ENCODE measurements at regions not wholly inside any gene's neighbourhood (a gene's known extent, or its start where the extent isn't known, plus 50 kb on each side); places are given as distances from the start of the nearest gene placed in this dataset.
"Not testable (repeated sequence)": the region's sequence is repeated elsewhere in the genome, so short reads cannot be mapped to it uniquely, and the experiment has no call there.

DNA sequence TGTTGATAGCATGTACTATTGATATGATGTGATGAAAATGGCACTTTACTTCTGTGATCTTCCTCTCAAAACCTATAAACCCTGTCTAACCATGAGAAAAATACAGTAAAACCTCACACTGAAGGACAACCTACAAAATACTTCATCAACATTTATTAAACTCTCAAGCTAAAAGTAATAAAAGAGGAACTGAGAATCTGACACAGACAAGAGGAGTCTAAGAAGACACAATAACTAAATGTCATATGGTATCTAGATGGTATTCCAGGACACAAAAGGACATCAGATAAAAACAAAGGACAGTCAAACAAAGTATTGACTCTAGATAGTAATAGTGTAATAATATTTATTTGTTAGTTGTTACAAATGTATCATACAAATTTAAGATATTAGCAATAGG lies 655.3 kb downstream of the SH3BGRL start:
- H3K27me3 Mint-ChIP-seq (ENCODE audit: low read depth): no peaks in the 10 kb centered on the region
- no peak overlapping the region for H3K27ac Mint-ChIP-seq
- peaks cover 3% of the 10 kb centered on the region for H3K9me3 Mint-ChIP-seq
- H3K4me3 Mint-ChIP-seq: no peak overlapping the region
- intact Hi-C loops (cut with micrococcal nuclease): no loop called here
- H3K36me3 Mint-ChIP-seq (ENCODE audit: low read depth): no peaks in the 10 kb centered on the region
- no peaks in the 10 kb centered on the region for H3K4me1 Mint-ChIP-seq (ENCODE audit: low read depth)
- DNase-seq: no peak
- CTCF ChIA-PET: no interaction called here

DNA sequence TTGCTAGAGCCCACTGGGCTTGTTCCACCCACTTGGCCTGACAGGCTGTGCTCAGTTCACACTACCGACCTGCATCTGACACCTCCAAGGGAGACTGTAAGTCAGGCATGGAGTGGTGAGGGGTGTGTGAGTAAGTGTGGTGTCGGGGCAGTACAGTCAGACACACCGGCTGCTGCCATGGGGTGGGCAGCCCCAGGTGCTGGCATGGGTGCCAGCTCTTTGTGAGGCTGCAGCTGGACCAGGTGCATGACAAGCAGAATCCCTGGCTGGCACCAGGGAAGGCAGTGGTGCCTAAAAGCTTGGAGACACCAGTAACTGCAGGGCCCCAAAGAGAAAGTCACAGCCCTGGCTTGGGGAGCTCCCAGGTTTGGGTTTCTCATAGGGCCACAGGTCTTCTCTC lies 665.0 kb downstream of the SH3BGRL start:
- peaks cover 12% of the 10 kb centered on the region for H3K9me3 Mint-ChIP-seq
- H3K27ac Mint-ChIP-seq: no peak overlapping the region
- intact Hi-C loops (cut with micrococcal nuclease): no loop called here
- CTCF ChIA-PET: no interaction called here
- H3K36me3 Mint-ChIP-seq (ENCODE audit: low read depth): no peaks in the 10 kb centered on the region
- no peaks in the 10 kb centered on the region for H3K4me1 Mint-ChIP-seq (ENCODE audit: low read depth)
- no peak overlapping the region for H3K4me3 Mint-ChIP-seq
- H3K27me3 Mint-ChIP-seq (ENCODE audit: low read depth): no peaks in the 10 kb centered on the region
- DNase-seq: no peak

DNA sequence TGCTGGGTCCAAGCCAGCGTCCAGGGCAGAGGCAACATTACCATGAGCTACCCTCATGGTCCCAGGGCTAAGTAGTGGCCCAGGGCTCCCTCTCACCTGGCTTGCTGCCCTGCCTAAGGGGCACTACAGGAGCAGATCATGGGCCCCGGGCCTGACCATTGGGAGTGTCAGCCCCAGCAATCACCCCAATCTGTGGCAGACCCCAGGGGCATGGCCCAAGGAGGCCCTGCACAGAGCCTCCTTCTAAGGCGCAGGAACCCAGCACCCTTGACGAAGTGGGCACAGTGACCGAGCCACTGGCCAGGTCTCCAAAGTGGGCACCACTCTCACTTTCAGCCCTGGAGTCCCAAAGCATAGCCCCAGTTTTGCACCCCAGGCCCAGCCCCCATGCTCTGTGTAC lies 667.1 kb downstream of the SH3BGRL start:
- CTCF ChIA-PET: no interaction called here
- H3K9me3 Mint-ChIP-seq: peaks cover 13% of the 10 kb centered on the region
- H3K36me3 Mint-ChIP-seq (ENCODE audit: low read depth): no peaks in the 10 kb centered on the region
- H3K27ac Mint-ChIP-seq: no peak overlapping the region
- no peak overlapping the region for H3K4me3 Mint-ChIP-seq
- no peak for DNase-seq
- no peaks in the 10 kb centered on the region for H3K4me1 Mint-ChIP-seq (ENCODE audit: low read depth)
- no peaks in the 10 kb centered on the region for H3K27me3 Mint-ChIP-seq (ENCODE audit: low read depth)
- intact Hi-C loops (cut with micrococcal nuclease): no loop called here

DNA sequence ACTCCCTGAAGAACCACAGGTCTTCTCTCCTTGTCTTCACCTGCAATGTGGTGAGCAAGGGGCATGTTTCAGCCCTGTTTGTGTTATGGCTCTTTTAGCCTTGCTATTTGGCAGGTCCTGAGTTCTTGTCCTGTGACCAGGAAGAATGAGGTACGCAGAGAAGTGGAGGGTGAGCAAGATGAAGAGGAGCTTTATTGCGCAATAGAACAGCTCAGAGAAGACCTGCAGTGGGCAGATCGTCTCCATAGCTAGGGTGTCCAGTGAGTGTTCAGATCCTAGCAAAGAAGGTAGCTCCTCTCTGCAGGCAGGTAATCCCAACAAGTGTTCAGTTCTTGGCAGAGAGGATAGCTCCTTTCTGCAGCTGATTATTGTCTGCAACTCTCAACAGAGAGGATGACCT lies 672.9 kb downstream of the SH3BGRL start:
- no peak for DNase-seq
- no peaks in the 10 kb centered on the region for H3K27me3 Mint-ChIP-seq (ENCODE audit: low read depth)
- CTCF ChIA-PET: no interaction called here
- intact Hi-C loops (cut with micrococcal nuclease): no loop called here
- no peaks in the 10 kb centered on the region for H3K4me1 Mint-ChIP-seq (ENCODE audit: low read depth)
- no peak overlapping the region for H3K27ac Mint-ChIP-seq
- H3K36me3 Mint-ChIP-seq (ENCODE audit: low read depth): no peaks in the 10 kb centered on the region
- no peak overlapping the region for H3K4me3 Mint-ChIP-seq
- peaks cover 6% of the 10 kb centered on the region for H3K9me3 Mint-ChIP-seq

DNA sequence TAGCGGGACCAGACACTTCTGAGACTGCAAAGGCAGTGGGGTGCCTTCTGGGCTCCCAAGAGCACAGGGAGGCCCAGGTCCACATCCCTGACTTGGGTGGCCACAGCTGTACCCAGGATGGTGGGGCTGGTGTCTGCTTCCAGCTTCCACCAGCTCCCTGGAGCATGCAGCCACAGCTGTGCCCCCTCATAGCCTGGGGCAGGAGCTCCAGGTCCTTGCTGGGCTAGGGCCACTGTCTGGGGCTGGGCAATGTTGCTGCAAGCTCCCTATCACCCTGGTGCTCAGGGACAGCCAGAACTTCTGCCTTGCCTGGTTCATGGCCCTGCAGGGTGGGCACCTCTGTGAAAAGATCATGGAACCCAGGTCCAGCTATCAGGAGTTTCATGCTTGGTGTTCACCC lies 673.9 kb downstream of the SH3BGRL start:
- CTCF ChIA-PET: no interaction called here
- DNase-seq: no peak
- no peaks in the 10 kb centered on the region for H3K36me3 Mint-ChIP-seq (ENCODE audit: low read depth)
- no peaks in the 10 kb centered on the region for H3K27me3 Mint-ChIP-seq (ENCODE audit: low read depth)
- no peak overlapping the region for H3K4me3 Mint-ChIP-seq
- peaks cover 1% of the 10 kb centered on the region for H3K9me3 Mint-ChIP-seq
- intact Hi-C loops (cut with micrococcal nuclease): no loop called here
- no peak overlapping the region for H3K27ac Mint-ChIP-seq
- no peaks in the 10 kb centered on the region for H3K4me1 Mint-ChIP-seq (ENCODE audit: low read depth)

DNA sequence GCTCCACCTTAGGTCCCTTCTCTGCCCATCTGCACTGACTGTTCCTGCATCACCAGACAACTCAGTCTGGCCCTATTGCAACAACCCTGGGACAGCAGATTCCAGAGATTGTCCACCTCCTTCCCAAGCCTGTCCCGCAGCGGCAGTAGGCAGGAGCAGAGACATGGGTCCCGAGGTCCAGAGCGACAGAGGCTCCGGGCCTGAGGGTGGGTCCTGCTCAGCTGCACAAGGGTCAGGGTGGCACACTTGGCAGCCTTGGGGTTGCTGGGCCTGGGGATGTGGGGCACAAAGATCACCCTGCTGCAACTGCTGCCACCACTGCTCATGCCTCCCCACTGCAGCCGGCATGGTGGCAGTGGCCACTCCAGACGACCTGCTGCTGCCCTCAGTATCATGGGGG lies 674.5 kb downstream of the SH3BGRL start:
- Mint-ChIP-seq H3K4me3 (no peak overlapping the region), H3K9me3 (peaks cover 1% of the 10 kb centered on the region), H3K4me1 (ENCODE audit: low read depth) (no peaks in the 10 kb centered on the region), H3K36me3 (ENCODE audit: low read depth) (no peaks in the 10 kb centered on the region), H3K27me3 (ENCODE audit: low read depth) (no peaks in the 10 kb centered on the region), H3K27ac (no peak overlapping the region)
- intact Hi-C loops (cut with micrococcal nuclease): no loop called here
- CTCF ChIA-PET: interaction anchor here (0.7 kb wide), 1 partner anchor 242 kb away, joined by 3 read pairs; no protein-coding TSS in a partner anchor
- no peak for DNase-seq

DNA sequence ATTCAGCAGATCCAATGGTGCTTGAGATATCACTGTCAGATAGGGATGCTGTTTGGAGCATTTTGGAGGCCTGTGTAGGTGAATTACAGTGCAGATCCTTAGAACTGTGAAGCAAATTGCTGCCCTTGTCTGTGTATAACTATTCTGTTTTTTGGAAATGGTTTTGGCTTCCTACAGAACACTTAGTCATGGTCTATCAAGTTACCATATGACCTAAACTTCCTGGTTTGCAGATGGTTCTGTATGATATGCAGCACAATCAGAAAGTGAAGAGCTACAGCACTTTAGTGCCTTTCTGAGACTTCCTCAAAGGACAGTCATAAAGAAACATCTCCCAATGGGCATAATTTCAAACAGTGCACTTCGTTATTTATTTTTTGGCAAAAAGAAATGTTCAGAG lies 688.6 kb downstream of the SH3BGRL start:
- Mint-ChIP-seq H3K27me3 (ENCODE audit: low read depth) (no peaks in the 10 kb centered on the region), H3K4me3 (no peak overlapping the region)

DNA sequence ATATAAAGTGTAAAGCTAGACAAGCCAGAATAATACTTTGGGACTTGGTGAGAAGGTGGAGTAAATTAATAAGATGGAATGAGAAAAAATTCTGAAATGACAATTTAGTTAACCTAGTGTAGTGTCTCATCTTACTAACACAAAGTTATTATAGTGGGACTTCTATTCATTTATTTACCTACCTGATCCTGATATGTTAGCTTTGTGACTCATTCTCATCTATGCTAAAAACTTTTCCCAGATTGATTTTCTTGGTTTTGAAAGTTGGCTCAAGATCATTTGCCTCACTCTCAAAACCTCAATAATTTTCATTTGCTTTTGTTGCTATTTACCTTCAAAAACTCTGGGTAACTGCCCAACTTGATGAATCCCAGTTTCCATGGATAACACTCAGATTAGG lies 698.6 kb downstream of the SH3BGRL start:
- peaks cover 2% of the 10 kb centered on the region for H3K9me3 Mint-ChIP-seq
- CTCF ChIA-PET: no interaction called here
- no peaks in the 10 kb centered on the region for H3K4me1 Mint-ChIP-seq (ENCODE audit: low read depth)
- H3K27me3 Mint-ChIP-seq (ENCODE audit: low read depth): no peaks in the 10 kb centered on the region
- DNase-seq: no peak
- no peak overlapping the region for H3K4me3 Mint-ChIP-seq
- intact Hi-C loops (cut with micrococcal nuclease): no loop called here
- no peaks in the 10 kb centered on the region for H3K36me3 Mint-ChIP-seq (ENCODE audit: low read depth)
- H3K27ac Mint-ChIP-seq: no peak overlapping the region

More for the DNA sequence above, 688.6 kb downstream of the SH3BGRL start:
- CTCF ChIA-PET: no interaction called here
- H3K4me1 Mint-ChIP-seq (ENCODE audit: low read depth): no peaks in the 10 kb centered on the region
- H3K9me3 Mint-ChIP-seq: no peaks in the 10 kb centered on the region
- intact Hi-C loops (cut with micrococcal nuclease): no loop called here
- H3K36me3 Mint-ChIP-seq (ENCODE audit: low read depth): no peaks in the 10 kb centered on the region
- no peak overlapping the region for H3K27ac Mint-ChIP-seq
- DNase-seq: no peak

DNA sequence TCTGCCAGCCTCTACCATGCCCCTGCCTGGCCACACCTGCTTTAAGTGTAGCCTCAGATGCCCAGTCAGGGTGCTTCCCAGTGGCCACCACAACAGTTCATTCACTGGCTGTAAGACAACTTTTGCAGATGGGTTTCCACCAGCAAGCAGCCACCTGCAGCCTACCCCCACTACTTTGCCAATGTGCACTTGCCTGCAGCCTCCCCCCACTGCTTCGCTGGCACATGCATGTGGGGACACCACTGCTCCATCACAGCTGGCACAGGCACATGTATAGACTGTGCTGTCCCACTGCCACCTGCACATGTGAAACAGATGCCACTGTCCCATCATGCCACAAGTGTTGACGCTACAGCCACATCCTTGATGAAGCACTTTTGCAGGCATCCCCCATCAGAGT lies 723.9 kb downstream of the SH3BGRL start:
- DNase-seq: no peak
- Mint-ChIP-seq H3K4me1 (ENCODE audit: low read depth) (no peaks in the 10 kb centered on the region), H3K9me3 (no peaks in the 10 kb centered on the region), H3K36me3 (ENCODE audit: low read depth) (no peaks in the 10 kb centered on the region), H3K27ac (no peak overlapping the region), H3K4me3 (no peak overlapping the region), H3K27me3 (ENCODE audit: low read depth) (no peaks in the 10 kb centered on the region)
- CTCF ChIA-PET: no interaction called here
- intact Hi-C loops (cut with micrococcal nuclease): no loop called here

DNA sequence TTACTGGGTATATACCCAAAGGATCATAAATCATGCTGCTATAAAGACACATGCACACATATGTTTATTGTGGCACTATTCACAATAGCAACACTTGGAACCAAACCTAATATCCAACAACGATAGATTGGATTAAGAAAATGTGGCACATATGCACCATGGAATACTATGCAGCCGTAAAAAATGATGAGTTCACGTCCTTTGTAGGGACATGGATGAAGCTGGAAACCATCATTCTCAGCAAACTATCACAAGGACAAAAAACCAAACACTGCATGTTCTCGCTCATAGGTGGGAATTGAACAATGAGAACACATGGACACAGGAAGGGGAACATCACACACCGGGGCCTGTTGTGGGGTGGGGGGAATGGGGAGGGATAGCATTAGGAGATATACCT lies 744.0 kb downstream of the SH3BGRL start:
- H3K9me3 Mint-ChIP-seq; H3K27me3 Mint-ChIP-seq (ENCODE audit: low read depth); intact Hi-C loops (cut with micrococcal nuclease); H3K36me3 Mint-ChIP-seq (ENCODE audit: low read depth); DNase-seq; CTCF ChIA-PET; H3K4me3 Mint-ChIP-seq; H3K27ac Mint-ChIP-seq; H3K4me1 Mint-ChIP-seq (ENCODE audit: low read depth): not testable (repeated sequence)

DNA sequence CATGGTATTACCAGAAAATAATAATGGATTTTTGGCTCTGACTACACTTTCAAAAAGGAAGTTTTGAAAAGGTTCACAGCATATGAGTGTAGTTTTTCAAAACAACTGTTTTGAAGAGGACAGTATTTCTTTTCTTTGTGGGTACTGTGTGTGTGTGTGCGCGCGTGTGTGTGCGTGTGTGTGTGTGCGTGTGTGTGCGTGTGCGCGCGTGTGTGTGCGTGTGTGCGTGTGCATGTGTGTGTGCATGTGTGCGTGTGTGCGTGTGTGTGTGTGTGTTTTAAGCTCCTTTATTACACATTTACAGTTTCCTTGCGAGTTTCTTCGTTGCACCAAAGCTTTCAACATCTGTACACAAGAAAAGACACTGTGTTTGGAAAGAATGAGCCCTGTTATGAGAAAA lies 755.4 kb downstream of the SH3BGRL start:
- H3K36me3 Mint-ChIP-seq (ENCODE audit: low read depth): no peaks in the 10 kb centered on the region
- H3K4me3 Mint-ChIP-seq: no peak overlapping the region
- H3K27me3 Mint-ChIP-seq (ENCODE audit: low read depth): no peaks in the 10 kb centered on the region
- H3K27ac Mint-ChIP-seq: no peak overlapping the region
- CTCF ChIA-PET: interaction anchor here (0.7 kb wide), 2 partner anchors 23 to 1616 kb away, joined by 3 to 4 read pairs; no protein-coding TSS in a partner anchor
- DNase-seq: no peak
- no peaks in the 10 kb centered on the region for H3K4me1 Mint-ChIP-seq (ENCODE audit: low read depth)
- no peaks in the 10 kb centered on the region for H3K9me3 Mint-ChIP-seq
- intact Hi-C loops (cut with micrococcal nuclease): loop anchor here (10.0 kb wide), 1 partner anchor 783 kb away; no protein-coding TSS in a partner anchor

DNA sequence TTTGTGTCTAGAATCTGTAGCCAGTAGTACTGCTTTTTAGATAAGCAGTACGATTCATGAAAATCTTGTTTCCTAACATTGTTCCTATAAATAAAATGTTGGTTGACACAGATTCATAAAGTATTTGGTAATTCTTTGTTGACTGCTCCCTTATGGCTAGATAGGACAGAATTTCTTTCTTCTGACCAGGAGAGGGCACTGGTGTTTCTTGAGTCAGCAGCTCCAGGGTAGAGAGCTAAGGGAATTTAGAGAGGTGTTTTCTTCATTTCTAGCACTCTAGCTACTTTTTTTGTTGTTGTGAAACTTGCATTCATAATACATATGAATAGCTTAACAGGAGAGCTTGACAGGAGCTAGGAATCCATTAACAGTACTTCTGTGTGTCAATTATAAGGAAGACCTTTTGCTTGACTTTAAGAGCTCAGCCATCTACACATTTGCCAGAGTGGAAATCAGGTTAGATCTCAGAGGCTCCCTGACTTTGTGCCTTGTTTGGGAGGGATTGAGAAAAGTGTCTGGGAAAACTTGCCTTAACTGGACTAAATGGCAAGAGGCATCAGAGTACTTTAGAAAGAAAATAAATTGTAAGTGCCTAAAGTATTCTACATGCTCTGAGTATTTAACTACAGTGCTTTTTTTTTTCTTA lies 756.1 kb downstream of the SH3BGRL start:
- H3K9me3 Mint-ChIP-seq: no peaks in the 10 kb centered on the region
- peak; percentile 8 for DNase-seq
- no peak overlapping the region for H3K27ac Mint-ChIP-seq
- intact Hi-C loops (cut with micrococcal nuclease): loop anchor here (2.0 to 10.0 kb wide), 2 partner anchors 783 to 1677 kb away; no protein-coding TSS in a partner anchor
- no peak overlapping the region for H3K4me3 Mint-ChIP-seq
- CTCF ChIA-PET: interaction anchor here (0.5 kb wide), 1 partner anchor 103 kb away, joined by 3 read pairs; no protein-coding TSS in a partner anchor
- H3K4me1 Mint-ChIP-seq (ENCODE audit: low read depth): no peaks in the 10 kb centered on the region
- H3K27me3 Mint-ChIP-seq (ENCODE audit: low read depth): no peaks in the 10 kb centered on the region
- no peaks in the 10 kb centered on the region for H3K36me3 Mint-ChIP-seq (ENCODE audit: low read depth)

DNA sequence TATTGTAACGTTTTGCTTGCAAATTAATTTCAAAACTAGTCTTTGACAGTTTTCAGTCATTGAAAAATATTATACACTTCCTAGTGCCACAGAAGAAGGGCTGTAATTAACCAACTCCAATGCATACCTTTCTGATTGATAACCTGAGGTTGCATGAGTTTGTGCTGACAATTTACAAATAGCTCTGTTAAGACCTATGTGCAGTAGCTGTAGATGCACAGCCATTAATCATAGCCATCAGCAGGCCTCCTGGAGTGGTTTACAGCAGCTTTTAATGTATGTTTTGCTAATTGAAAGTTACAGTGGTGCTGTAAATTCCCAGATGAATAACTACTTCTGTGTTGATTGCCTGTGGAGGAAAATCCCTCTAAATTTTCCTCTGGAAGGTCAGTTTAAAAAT lies 758.1 kb downstream of the SH3BGRL start:
- no peak for DNase-seq
- no peak overlapping the region for H3K4me3 Mint-ChIP-seq
- no peaks in the 10 kb centered on the region for H3K36me3 Mint-ChIP-seq (ENCODE audit: low read depth)
- CTCF ChIA-PET: no interaction called here
- no peaks in the 10 kb centered on the region for H3K4me1 Mint-ChIP-seq (ENCODE audit: low read depth)
- no peak overlapping the region for H3K27ac Mint-ChIP-seq
- no peaks in the 10 kb centered on the region for H3K27me3 Mint-ChIP-seq (ENCODE audit: low read depth)
- no peaks in the 10 kb centered on the region for H3K9me3 Mint-ChIP-seq
- intact Hi-C loops (cut with micrococcal nuclease): loop anchor here (2.0 to 10.0 kb wide), 2 partner anchors 785 to 1675 kb away; no protein-coding TSS in a partner anchor
